Kidney epithelial cell (primary cell): ENCODE measurements at regions not wholly inside any gene's neighbourhood (a gene's known extent, or its start where the extent isn't known, plus 50 kb on each side); places are given as distances from the start of the nearest gene placed in this dataset.

Source experiments
- DNase-seq: peaks from one replicate; pipeline ENCODE4 v3.0.0-alpha.2; 2010; ENCODE audit warnings: low read depth
- H3K27me3 ChIP-seq: 2 replicates; pipeline ENCODE4 v1.6.0; 2011; ENCODE audit warnings: low read length; ENCODE audit not compliant: control insufficient read depth, insufficient read depth
- H3K36me3 ChIP-seq: 2 replicates; pipeline ENCODE4 v1.5.1; 2011; ENCODE audit warnings: low read length; ENCODE audit not compliant: control insufficient read depth, insufficient read depth
- H3K4me3 ChIP-seq: 2 replicates; pipeline ENCODE4 v1.5.1; 2011; ENCODE audit warnings: low read depth, mild to moderate bottlenecking, control low read depth, low read length
- TF ChIP-seq, protein P1 (sequence below): IDR thresholded peaks from 2 replicates; pipeline ENCODE4 v1.5.1; 2011; ENCODE audit warnings: mild to moderate bottlenecking, moderate library complexity, low read length, control low read depth, inconsistent platforms; ENCODE audit not compliant: insufficient read depth, poor library complexity, severe bottlenecking

- no peaks in the 10 kb centered on the region for H3K36me3 ChIP-seq
- no peak overlapping the region for H3K4me3 ChIP-seq
- no peaks in the 10 kb centered on the region for H3K27me3 ChIP-seq
- DNase-seq = no peak
- TF ChIP-seq, protein P1, sequence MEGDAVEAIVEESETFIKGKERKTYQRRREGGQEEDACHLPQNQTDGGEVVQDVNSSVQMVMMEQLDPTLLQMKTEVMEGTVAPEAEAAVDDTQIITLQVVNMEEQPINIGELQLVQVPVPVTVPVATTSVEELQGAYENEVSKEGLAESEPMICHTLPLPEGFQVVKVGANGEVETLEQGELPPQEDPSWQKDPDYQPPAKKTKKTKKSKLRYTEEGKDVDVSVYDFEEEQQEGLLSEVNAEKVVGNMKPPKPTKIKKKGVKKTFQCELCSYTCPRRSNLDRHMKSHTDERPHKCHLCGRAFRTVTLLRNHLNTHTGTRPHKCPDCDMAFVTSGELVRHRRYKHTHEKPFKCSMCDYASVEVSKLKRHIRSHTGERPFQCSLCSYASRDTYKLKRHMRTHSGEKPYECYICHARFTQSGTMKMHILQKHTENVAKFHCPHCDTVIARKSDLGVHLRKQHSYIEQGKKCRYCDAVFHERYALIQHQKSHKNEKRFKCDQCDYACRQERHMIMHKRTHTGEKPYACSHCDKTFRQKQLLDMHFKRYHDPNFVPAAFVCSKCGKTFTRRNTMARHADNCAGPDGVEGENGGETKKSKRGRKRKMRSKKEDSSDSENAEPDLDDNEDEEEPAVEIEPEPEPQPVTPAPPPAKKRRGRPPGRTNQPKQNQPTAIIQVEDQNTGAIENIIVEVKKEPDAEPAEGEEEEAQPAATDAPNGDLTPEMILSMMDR = no peak
Measured at GRCh38 chr4:65028592-65028991, 619.3 kb upstream of the TECRL start.

GRCh38 chr4:65023883-65024670 lies 614.8 kb upstream of the TECRL start:
- no peaks in the 10 kb centered on the region for H3K27me3 ChIP-seq
- no peaks in the 10 kb centered on the region for H3K36me3 ChIP-seq
- TF ChIP-seq, protein P1 = no peak
- no peak for DNase-seq
- no peak overlapping the region for H3K4me3 ChIP-seq

DNA sequence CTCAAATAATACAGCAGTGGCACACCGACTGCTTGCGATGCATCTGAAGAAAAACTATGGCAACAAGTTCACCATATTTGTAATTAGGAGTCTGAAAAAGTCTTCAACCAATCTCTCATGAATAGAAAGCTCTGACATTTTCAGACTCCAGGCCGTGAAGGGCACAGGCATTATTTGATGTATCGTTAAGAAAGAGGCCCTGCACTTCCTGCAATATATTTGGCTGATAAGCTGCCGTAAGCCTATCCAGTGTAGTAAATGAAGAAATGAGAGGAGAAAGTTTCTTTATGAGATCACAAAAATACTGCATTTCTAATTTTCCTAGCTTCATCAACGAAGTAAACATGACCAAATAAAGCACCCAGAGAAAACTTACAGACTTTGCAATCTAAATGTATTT lies 613.8 kb upstream of the TECRL start:
- H3K36me3 ChIP-seq = no peaks in the 10 kb centered on the region
- TF ChIP-seq, protein P1 = no peak
- DNase-seq = no peak
- H3K4me3 ChIP-seq = no peak overlapping the region
- no peaks in the 10 kb centered on the region for H3K27me3 ChIP-seq

DNA sequence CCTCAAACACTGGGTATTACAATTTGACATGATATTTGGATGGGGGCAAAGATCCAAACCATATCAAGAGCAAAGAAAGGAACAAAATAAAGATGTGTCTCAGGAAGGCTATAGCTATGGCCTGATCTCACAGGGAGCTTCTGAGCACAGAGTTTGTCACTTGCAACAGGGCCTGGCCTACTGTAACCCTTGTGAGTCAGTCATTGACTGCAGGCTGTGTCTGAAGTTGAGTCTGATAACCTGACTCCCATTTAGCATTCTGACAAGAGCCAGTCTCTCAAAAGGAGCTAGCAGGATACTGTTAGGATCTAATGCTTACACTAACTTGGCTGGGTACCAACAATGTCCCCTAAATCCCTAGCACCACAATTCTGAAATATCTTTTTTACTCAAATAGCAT lies 612.5 kb upstream of the TECRL start:
- TF ChIP-seq, protein P1 = no peak
- H3K27me3 ChIP-seq = no peaks in the 10 kb centered on the region
- no peak overlapping the region for H3K4me3 ChIP-seq
- no peaks in the 10 kb centered on the region for H3K36me3 ChIP-seq
- DNase-seq = no peak

DNA sequence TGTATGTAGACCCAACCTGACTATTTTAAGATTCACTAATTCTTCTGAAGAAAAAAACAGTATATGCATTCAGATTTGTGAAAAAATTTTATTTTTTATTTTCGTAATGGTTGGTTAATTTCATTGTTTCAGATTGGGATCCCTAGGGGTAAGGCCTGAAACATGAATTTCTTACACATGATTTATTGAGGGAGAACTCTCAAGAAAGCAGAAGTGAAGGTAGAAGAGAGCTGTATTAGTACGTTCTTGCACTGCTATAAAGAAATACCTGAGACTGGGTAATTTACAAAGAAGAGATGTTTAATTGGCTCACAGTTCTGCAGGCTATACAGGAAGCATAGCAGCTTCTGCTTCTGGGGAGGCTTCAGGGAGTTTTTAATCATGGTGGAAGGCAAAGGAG lies 611.9 kb upstream of the TECRL start:
- TF ChIP-seq, protein P1 = no peak
- DNase-seq = no peak
- no peak overlapping the region for H3K4me3 ChIP-seq
- no peaks in the 10 kb centered on the region for H3K36me3 ChIP-seq
- no peaks in the 10 kb centered on the region for H3K27me3 ChIP-seq

- TF ChIP-seq, protein P1 = no peak
- H3K27me3 ChIP-seq = no peaks in the 10 kb centered on the region
- no peak for DNase-seq
Measured at GRCh38 chr4:65019775-65020174, 610.5 kb upstream of the TECRL start.

More at GRCh38 chr4:65019775-65020174, 610.5 kb upstream of the TECRL start:
- Histone ChIP-seq H3K36me3 (no peaks in the 10 kb centered on the region), H3K4me3 (no peak overlapping the region)
